ENCODE measurements at regions not wholly inside any gene's neighbourhood (a gene's known extent, or its start where the extent isn't known, plus 50 kb on each side); places are given as distances from the start of the nearest gene placed in this dataset.

DNA sequence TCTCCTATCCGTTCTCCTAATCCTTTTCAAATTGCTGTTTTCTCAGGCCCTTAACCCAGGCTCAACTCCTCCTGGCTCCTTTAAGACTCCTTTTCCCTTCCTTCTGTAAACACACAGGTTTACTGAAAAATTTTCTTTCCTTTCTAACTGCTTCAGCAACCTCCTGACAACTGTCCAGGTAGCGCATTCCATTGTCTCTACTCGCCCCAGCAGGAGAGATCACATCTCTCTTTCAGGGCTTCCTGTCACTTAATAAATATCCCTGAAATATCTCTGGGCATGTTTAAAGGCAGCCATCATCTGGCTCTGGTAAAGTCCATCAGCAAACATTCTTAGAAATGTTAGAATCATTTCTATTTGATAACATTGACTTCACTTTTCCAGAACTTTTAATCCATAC is 211.2 kb upstream of the PTBP2 start:
- TF ChIP-seq, protein P1, sequence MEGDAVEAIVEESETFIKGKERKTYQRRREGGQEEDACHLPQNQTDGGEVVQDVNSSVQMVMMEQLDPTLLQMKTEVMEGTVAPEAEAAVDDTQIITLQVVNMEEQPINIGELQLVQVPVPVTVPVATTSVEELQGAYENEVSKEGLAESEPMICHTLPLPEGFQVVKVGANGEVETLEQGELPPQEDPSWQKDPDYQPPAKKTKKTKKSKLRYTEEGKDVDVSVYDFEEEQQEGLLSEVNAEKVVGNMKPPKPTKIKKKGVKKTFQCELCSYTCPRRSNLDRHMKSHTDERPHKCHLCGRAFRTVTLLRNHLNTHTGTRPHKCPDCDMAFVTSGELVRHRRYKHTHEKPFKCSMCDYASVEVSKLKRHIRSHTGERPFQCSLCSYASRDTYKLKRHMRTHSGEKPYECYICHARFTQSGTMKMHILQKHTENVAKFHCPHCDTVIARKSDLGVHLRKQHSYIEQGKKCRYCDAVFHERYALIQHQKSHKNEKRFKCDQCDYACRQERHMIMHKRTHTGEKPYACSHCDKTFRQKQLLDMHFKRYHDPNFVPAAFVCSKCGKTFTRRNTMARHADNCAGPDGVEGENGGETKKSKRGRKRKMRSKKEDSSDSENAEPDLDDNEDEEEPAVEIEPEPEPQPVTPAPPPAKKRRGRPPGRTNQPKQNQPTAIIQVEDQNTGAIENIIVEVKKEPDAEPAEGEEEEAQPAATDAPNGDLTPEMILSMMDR (IDR thresholded peaks at IDR 0.05; ENCODE audit: low read depth, low read length), result no peak
- TF ChIP-seq EZH2phosphoT487 (IDR thresholded peaks at IDR 0.05; ENCODE audit: low read depth), result no peak
